ENCODE measurements at regions not wholly inside any gene's neighbourhood (a gene's known extent, or its start where the extent isn't known, plus 50 kb on each side); places are given as distances from the start of the nearest gene placed in this dataset.

DNA sequence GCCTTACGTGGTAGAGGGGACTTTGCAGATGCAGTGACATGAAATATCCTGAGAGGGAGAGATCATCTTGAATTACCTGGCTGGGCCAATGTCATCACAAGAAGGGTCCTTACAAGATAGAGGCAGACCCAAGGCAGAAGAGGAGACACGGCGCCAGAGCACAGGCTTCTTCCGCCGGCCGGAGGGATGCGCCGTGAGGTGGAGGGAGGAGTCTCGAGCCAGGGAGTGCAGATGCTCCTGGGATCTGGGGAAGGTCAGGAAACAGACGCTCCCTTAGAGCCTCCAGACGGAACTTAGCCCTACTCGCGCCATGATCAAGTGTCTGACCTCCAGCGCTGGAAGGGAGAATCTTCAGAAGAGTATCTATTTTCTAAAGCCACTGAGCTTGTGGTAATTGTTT lies 304.8 kb downstream of the GLRX3 start:
- Histone ChIP-seq H3K79me2 (ENCODE audit: insufficient read depth, low read depth, low read length) (no peaks in the 10 kb centered on the region), H2AFZ (ENCODE audit: low read length) (no peak overlapping the region), H3K4me3 (ENCODE audit: low read depth, low read length, poor library complexity, severe bottlenecking) (no peak overlapping the region), H3K36me3 (ENCODE audit: insufficient read depth, low read length) (no peaks in the 10 kb centered on the region), H4K20me1 (ENCODE audit: insufficient read depth, low read length) (no peaks in the 10 kb centered on the region), H3K9me2 (ENCODE audit: insufficient read depth, low read length) (no peaks in the 10 kb centered on the region), H3K4me2 (ENCODE audit: low read length) (no peak overlapping the region), H3K4me1 (ENCODE audit: insufficient read depth, low read length, poor library complexity, severe bottlenecking) (no peaks in the 10 kb centered on the region), H3K27ac (ENCODE audit: low read depth, low read length, poor library complexity, severe bottlenecking) (no peak overlapping the region), H3K9me3 (ENCODE audit: low read length) (no peaks in the 10 kb centered on the region)
- intact Hi-C loops (cut with micrococcal nuclease; ENCODE audit: unreplicated experiment), result no loop called here
- POLR2A ChIA-PET, result no interaction called here
- TF ChIP-seq, protein P1, sequence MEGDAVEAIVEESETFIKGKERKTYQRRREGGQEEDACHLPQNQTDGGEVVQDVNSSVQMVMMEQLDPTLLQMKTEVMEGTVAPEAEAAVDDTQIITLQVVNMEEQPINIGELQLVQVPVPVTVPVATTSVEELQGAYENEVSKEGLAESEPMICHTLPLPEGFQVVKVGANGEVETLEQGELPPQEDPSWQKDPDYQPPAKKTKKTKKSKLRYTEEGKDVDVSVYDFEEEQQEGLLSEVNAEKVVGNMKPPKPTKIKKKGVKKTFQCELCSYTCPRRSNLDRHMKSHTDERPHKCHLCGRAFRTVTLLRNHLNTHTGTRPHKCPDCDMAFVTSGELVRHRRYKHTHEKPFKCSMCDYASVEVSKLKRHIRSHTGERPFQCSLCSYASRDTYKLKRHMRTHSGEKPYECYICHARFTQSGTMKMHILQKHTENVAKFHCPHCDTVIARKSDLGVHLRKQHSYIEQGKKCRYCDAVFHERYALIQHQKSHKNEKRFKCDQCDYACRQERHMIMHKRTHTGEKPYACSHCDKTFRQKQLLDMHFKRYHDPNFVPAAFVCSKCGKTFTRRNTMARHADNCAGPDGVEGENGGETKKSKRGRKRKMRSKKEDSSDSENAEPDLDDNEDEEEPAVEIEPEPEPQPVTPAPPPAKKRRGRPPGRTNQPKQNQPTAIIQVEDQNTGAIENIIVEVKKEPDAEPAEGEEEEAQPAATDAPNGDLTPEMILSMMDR (conservative IDR thresholded peaks at IDR 0.05; ENCODE audit: low read length), result no peak
- TF ChIP-seq EZH2phosphoT487 (IDR thresholded peaks at IDR 0.05; ENCODE audit: borderline replicate concordance, low read depth, low read length), result no peak
- no TSS peak for BruUV-seq (replicated peaks)
- CTCF ChIA-PET (ENCODE audit: unreplicated experiment), result no interaction called here
- DNase-seq (ENCODE audit: low spot score), result no peak

DNA sequence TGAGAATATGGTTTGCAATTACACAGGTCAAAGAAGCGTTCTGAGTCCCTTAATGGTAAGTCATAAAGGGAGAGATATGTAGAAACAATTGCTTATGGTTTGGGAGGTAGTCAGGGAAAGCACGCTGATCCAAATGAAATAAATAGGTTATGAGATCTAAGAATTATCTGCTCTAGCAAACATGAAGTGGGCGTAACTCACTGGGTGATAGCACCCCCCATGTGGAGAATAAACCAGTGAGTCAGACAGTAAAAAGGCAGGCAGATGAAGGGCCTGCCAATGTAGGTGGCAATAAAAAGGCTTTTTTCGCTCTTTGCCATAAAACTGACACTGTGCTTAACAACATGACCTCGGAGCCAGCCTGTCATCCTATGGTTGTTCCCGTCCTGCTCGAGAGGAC lies 306.9 kb downstream of the GLRX3 start:
- Histone ChIP-seq H3K36me3 (ENCODE audit: insufficient read depth, low read length) (no peaks in the 10 kb centered on the region), H3K9me3 (ENCODE audit: low read length) (no peaks in the 10 kb centered on the region), H3K27ac (ENCODE audit: low read depth, low read length, poor library complexity, severe bottlenecking) (no peak overlapping the region), H3K4me2 (ENCODE audit: low read length) (no peak overlapping the region), H3K9me2 (ENCODE audit: insufficient read depth, low read length) (no peaks in the 10 kb centered on the region), H2AFZ (ENCODE audit: low read length) (no peak overlapping the region), H3K4me3 (ENCODE audit: low read depth, low read length, poor library complexity, severe bottlenecking) (no peak overlapping the region), H3K4me1 (ENCODE audit: insufficient read depth, low read length, poor library complexity, severe bottlenecking) (no peaks in the 10 kb centered on the region), H3K79me2 (ENCODE audit: insufficient read depth, low read depth, low read length) (no peaks in the 10 kb centered on the region), H4K20me1 (ENCODE audit: insufficient read depth, low read length) (no peaks in the 10 kb centered on the region)
- ChIA-PET CTCF (ENCODE audit: unreplicated experiment) (no interaction called here), POLR2A (no interaction called here)
- no TSS peak for BruUV-seq (replicated peaks)
- intact Hi-C loops (cut with micrococcal nuclease; ENCODE audit: unreplicated experiment), result no loop called here
- DNase-seq (ENCODE audit: low spot score), result no peak
- TF ChIP-seq, protein P1 (conservative IDR thresholded peaks at IDR 0.05; ENCODE audit: low read length), result no peak
- TF ChIP-seq EZH2phosphoT487 (IDR thresholded peaks at IDR 0.05; ENCODE audit: borderline replicate concordance, low read depth, low read length), result no peak

- TF ChIP-seq EZH2phosphoT487 (IDR thresholded peaks at IDR 0.05; ENCODE audit: borderline replicate concordance, low read depth, low read length), result no peak
- TF ChIP-seq, protein P1 (conservative IDR thresholded peaks at IDR 0.05; ENCODE audit: low read length), result no peak
- no peak overlapping the region for H3K4me3 ChIP-seq (ENCODE audit: low read depth, low read length, poor library complexity, severe bottlenecking)
- no peak for DNase-seq (ENCODE audit: low spot score)
- no peaks in the 10 kb centered on the region for H4K20me1 ChIP-seq (ENCODE audit: insufficient read depth, low read length)
- intact Hi-C loops (cut with micrococcal nuclease; ENCODE audit: unreplicated experiment), result no loop called here
- no peaks in the 10 kb centered on the region for H3K36me3 ChIP-seq (ENCODE audit: insufficient read depth, low read length)
- no TSS peak for BruUV-seq (replicated peaks)
- no peaks in the 10 kb centered on the region for H3K9me2 ChIP-seq (ENCODE audit: insufficient read depth, low read length)
- H2AFZ ChIP-seq (ENCODE audit: low read length), result no peak overlapping the region
- H3K27ac ChIP-seq (ENCODE audit: low read depth, low read length, poor library complexity, severe bottlenecking), result no peak overlapping the region
- no peaks in the 10 kb centered on the region for H3K79me2 ChIP-seq (ENCODE audit: insufficient read depth, low read depth, low read length)
- ChIA-PET POLR2A (no interaction called here), CTCF (ENCODE audit: unreplicated experiment) (no interaction called here)
- H3K4me1 ChIP-seq (ENCODE audit: insufficient read depth, low read length, poor library complexity, severe bottlenecking), result no peaks in the 10 kb centered on the region
- H3K9me3 ChIP-seq (ENCODE audit: low read length), result no peaks in the 10 kb centered on the region
- no peak overlapping the region for H3K4me2 ChIP-seq (ENCODE audit: low read length)
Observed at GRCh38 chr10:130453036-130453720, 317.0 kb downstream of the GLRX3 start.
